Urinary bladder (tissue), 3 donors: ENCODE measurements at regions not wholly inside any gene's neighbourhood (a gene's known extent, or its start where the extent isn't known, plus 50 kb on each side); places are given as distances from the start of the nearest gene placed in this dataset.

Source experiments
- DNase-seq: peaks from one replicate; pipeline ENCODE4 v3.0.0-alpha.2; 2015; ENCODE audit errors: extremely low spot score
- H3K27ac ChIP-seq: one replicate; pipeline ENCODE4 v1.5.1; 2013; ENCODE audit warnings: low read depth, mild to moderate bottlenecking, moderate library complexity
- H3K36me3 ChIP-seq: one replicate; pipeline ENCODE4 v1.6.1; 2013; ENCODE audit warnings: mild to moderate bottlenecking, moderate library complexity; ENCODE audit not compliant: insufficient read depth
- H3K4me1 ChIP-seq: one replicate; pipeline ENCODE4 v1.6.1; 2013; ENCODE audit warnings: mild to moderate bottlenecking, moderate library complexity; ENCODE audit not compliant: insufficient read depth
- H3K4me3 ChIP-seq: one replicate; pipeline ENCODE4 v1.5.1; 2013; ENCODE audit warnings: low read depth, low read length
- WGBS: extraction: QIAGEN DNeasy Blood & Tissue Kit; methylation state at CpG from one replicate; pipeline ENCODE4 v1.1.7; 2013; 5-methylcytosine and 5-hydroxymethylcytosine counted together
- donor health status: healthy with polysubstance abuse.
- donor health status: healthy.

DNA sequence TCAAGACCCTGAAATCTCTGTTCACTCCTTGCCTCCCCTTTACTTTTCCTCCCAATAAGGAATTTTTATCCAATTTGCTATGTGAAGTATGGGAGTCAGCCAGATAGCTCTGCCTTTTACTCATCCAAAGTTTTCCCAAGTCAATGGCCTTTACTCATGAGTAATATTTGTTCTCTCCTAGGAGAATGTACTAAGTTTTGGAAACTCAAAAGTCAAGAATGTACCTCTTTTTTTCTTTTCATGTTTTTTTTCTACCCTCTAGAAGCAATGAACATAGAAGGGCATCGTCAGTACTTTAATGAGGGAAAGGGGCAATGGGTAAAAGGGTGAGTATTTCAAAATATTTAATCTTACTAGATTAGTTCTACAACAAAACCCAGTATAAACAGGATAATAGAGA is 140.2 kb upstream of the SGCD start:
- DNase-seq = no peak
- Histone ChIP-seq H3K4me3 (no peak overlapping the region), H3K4me1 (no peaks in the 10 kb centered on the region), H3K36me3 (no peaks in the 10 kb centered on the region), H3K27ac (no peak overlapping the region)
- WGBS = 78% methylated on average over 1 of the region's 1 CpG

- whole genome bisulfite sequencing = 78% methylated on average over 3 of the region's 3 CpGs
Observed at GRCh38 chr5:156188016-156188415, 138.9 kb upstream of the SGCD start.

GRCh38 chr5:156189628-156190027 is 137.3 kb upstream of the SGCD start:
- no peak for DNase-seq
- Histone ChIP-seq H3K4me3 (no peak overlapping the region), H3K4me1 (no peaks in the 10 kb centered on the region), H3K27ac (no peak overlapping the region), H3K36me3 (no peaks in the 10 kb centered on the region)
- WGBS = 96% methylated on average over 4 of the region's 4 CpGs

More at GRCh38 chr5:156188016-156188415, 138.9 kb upstream of the SGCD start:
- Histone ChIP-seq H3K4me1 (no peaks in the 10 kb centered on the region), H3K36me3 (no peaks in the 10 kb centered on the region), H3K4me3 (no peak overlapping the region), H3K27ac (no peak overlapping the region)
- no peak for DNase-seq

DNA sequence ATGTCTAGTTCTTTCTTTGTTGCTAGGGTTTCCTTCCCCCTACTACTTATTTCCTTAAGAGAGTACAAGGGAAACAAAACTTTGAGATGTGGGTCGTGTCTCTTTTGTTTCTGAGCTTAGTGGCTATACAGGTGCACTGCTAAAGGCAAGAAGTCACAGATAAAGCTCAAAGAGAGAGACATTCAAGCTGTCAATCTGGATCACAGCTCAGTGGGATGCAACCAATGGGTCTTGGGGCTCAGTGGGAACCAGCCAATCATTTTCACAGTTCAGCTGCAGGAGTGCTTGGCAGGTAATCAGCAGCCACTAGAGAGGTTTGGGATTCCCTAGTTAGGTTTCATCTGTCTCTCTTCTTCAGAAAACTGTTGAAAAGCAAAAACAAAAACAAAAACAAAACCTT is 135.4 kb upstream of the SGCD start:
- WGBS = 71% methylated on average over 1 of the region's 1 CpG
- no peak overlapping the region for H3K4me3 ChIP-seq
- no peaks in the 10 kb centered on the region for H3K4me1 ChIP-seq
- DNase-seq = no peak
- H3K27ac ChIP-seq = no peak overlapping the region
- H3K36me3 ChIP-seq = no peaks in the 10 kb centered on the region

GRCh38 chr5:156197042-156197635 is 129.8 kb upstream of the SGCD start:
- no peak overlapping the region for H3K4me3 ChIP-seq
- no peaks in the 10 kb centered on the region for H3K36me3 ChIP-seq
- H3K27ac ChIP-seq = no peak overlapping the region
- DNase-seq = no peak
- 83% methylated on average over 3 of the region's 3 CpGs for WGBS
- H3K4me1 ChIP-seq = no peaks in the 10 kb centered on the region

GRCh38 chr5:156199045-156199444 is 127.9 kb upstream of the SGCD start:
- Histone ChIP-seq H3K36me3 (no peaks in the 10 kb centered on the region), H3K4me1 (no peaks in the 10 kb centered on the region), H3K27ac (no peak overlapping the region), H3K4me3 (no peak overlapping the region)
- DNase-seq = no peak
- WGBS = 90% methylated on average over 1 of the region's 1 CpG

DNA sequence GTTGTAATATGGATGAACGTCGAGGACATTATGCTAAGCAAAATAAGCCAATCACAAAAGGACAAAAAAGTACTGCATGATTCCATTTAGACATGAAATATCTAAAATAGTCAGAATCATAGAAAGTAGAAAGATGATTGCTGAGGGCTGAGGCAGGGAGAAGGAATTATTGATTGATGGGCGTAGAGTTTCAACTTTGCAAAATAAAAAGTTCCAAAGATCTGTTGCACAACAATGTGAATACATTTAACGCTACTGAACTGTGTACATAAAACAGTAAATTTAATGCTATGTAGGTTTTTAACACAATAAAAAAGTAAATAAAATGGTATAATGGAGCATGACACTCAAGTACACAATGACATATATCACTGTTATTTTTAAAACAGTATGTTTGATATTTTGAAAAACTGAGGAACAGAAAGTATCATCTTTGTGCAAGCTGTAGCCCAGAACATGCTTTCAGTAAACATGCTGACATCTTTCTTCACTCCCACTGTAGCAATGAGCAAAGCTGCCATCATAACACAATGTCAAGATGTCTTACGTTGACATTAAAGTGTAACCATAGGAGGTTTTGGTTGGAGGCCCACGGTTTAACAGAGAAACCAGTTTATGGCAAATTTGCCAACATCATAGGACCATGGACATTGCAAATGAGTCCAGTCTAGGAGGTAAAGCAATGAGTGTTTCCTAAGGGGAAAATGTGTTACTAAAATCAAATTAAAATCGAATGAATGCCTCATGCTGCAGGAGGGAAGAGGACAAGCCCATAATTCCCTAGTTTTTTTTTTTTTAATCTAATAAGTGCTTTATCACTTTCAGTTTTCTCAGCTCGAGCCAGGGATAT is 125.8 kb upstream of the SGCD start:
- Histone ChIP-seq H3K36me3 (no peaks in the 10 kb centered on the region), H3K4me3 (no peak overlapping the region), H3K4me1 (no peaks in the 10 kb centered on the region), H3K27ac (no peak overlapping the region)
- 83% methylated on average over 8 of the region's 8 CpGs for WGBS
- no peak for DNase-seq

DNA sequence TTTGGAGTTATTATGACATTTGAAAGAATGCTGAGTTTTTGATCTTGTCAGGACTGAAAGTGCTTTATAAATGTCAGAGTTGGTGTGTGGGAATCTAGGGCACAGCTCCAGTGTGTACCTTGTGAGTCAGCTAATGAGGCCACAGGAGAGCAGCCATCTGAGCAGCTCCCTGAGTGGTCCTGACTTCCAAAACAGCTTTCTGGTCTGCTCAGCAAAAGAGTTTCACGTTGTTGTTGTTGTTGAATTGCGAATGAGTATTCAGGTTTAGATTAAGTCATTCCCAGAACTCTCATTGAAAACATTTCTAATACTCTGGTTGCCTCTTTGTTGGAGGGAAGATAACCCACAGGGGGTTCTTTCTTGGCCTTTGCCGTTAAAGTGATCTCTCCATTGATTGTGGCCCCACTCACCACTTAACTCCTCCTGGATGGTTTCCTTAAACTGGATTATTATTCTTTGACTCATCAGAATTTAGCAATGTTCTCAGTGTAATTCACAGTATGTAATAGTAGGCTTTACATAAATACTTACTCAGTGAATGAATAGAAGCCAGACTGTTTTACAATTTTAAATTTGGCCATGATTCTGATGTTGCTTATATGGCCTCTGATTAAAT is 125.1 kb upstream of the SGCD start:
- H3K36me3 ChIP-seq = no peaks in the 10 kb centered on the region
- no peak overlapping the region for H3K27ac ChIP-seq
- WGBS = 61% methylated on average over 3 of the region's 3 CpGs
- no peaks in the 10 kb centered on the region for H3K4me1 ChIP-seq
- no peak for DNase-seq
- H3K4me3 ChIP-seq = no peak overlapping the region

DNA sequence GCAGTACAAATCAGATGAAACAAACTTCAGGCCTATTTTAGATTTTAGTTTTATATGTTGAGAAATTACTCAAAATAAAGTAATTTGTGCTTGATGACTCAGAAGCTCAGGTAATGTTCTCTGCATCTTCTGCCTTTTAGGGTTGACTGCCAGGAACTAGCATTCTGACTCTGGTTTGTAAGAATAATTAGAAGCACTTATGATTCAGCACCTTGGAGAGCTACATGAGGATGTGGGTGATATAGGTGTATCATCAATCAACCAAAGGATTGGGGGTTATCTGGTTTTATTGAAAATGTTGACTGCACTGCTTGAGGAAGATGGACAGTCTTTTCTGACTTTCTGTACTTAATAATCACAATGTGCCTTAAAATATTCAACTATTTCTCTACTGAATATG is 118.7 kb upstream of the SGCD start:
- no peak for DNase-seq
- no peak overlapping the region for H3K4me3 ChIP-seq
- no peaks in the 10 kb centered on the region for H3K36me3 ChIP-seq
- H3K4me1 ChIP-seq = no peaks in the 10 kb centered on the region
- H3K27ac ChIP-seq = no peak overlapping the region

DNA sequence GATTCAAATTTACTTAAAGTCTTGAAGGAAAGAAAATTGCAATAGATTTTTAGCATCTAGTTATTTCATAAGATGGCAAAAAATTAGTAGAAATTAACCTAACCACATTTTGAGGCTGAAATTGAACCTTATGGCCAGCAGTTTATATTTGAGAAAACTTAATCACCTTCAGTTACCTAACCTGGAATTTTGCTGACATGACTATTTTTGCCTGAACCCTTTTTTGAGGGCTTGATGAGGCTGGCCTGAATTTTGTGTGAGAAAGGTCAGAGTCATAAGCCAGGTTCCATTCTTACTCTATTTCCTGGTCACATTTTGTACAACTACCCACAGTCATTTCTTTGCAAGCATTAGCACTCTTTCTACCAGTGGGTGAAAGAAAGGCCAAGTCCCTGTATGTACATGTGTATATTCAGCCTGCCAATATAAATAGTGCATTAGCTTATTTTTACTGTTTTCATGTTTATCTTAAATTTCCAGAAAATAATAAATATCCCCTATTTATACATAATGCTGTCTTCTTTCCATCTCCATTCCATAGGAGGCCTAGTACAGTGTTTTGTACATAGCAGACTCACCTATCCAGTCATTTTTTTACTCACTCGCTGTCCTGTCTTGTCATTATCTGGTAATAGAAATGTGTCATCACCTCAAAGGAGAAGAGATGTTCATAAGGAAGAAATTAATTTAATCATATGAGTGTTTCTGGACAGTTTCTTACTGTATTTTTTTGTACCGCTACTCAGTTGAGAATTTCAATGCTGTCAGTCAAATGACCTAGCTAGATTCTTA is 108.4 kb upstream of the SGCD start:
- Histone ChIP-seq H3K4me1 (no peaks in the 10 kb centered on the region), H3K36me3 (no peaks in the 10 kb centered on the region), H3K27ac (no peak overlapping the region), H3K4me3 (no peak overlapping the region)
- WGBS = over 99% methylated on average over 2 of the region's 2 CpGs
- no peak for DNase-seq

DNA sequence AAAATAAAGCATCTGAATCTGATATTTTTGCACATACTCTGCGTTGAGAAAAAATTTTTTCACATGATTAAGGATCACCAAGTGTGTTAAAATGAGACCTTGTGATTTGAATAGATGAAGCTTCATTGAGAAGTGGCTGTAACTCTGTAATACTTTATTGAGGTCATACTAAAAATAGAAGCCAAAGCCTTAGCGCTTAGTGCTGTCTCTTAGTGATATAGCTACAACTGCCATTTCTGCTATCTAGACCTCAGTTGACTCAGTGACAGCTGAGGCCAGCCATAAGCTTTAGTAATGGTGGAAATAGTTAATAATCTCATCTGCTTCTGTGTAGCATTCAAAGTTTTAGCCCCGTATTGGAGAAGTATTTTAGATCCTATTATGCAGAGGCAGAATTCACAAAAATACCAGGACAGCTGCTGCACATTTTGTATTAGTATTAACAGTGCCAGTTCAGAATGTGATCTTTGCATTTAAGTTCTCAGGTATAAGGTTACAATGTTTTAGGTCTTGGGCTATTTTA is 107.4 kb upstream of the SGCD start:
- DNase-seq = no peak
- WGBS = 58% methylated on average over 3 of the region's 3 CpGs
- Histone ChIP-seq H3K36me3 (no peaks in the 10 kb centered on the region), H3K27ac (no peak overlapping the region), H3K4me1 (no peaks in the 10 kb centered on the region), H3K4me3 (no peak overlapping the region)

DNA sequence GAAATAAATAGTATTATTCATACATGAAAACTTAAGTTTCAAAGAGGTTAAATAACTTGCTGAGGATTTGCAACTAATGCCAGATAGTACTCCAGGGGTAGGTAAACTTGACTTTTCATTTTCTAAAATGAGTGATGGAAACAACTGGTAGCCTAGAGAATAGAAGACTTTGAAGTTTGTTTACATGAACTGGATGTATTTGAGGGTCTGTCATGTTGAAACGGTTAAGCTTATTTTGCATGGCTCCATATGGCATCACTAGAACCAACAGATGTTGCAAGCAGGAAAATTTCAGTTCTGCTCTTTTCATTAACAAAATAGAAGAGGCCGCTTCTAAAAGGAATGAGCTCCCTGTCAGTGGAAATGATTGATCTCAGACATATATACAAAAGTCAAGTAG is 105.1 kb upstream of the SGCD start:
- DNase-seq = no peak
- Histone ChIP-seq H3K4me1 (no peaks in the 10 kb centered on the region), H3K27ac (no peak overlapping the region), H3K4me3 (no peak overlapping the region), H3K36me3 (no peaks in the 10 kb centered on the region)
- WGBS = 63% methylated on average over 2 of the region's 2 CpGs

DNA sequence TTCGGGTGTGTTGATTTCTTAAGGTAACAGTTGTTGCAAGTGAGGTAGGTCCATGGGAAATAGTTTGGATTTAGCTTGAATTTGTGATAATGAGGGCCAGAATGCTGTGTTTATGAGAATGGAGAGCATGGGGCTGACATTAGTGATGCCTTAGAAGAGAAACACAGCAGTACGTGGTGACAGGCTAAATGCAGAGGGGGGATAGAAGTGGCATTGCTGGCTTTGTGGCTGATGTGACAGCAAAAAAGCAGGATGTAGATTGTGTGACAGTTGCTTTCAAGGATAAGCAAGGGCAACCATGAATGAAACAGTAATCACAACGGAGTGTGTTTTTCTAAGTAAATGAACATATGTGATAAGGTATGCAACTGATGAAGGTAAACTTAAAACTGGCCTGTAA is 103.4 kb upstream of the SGCD start:
- H3K27ac ChIP-seq = no peak overlapping the region
- H3K4me3 ChIP-seq = no peak overlapping the region
- WGBS = 85% methylated on average over 3 of the region's 3 CpGs
- no peak for DNase-seq
- H3K4me1 ChIP-seq = no peaks in the 10 kb centered on the region
- no peaks in the 10 kb centered on the region for H3K36me3 ChIP-seq
